GM23338 (cell line): ENCODE measurements at regions not wholly inside any gene's neighbourhood (a gene's known extent, or its start where the extent isn't known, plus 50 kb on each side); places are given as distances from the start of the nearest gene placed in this dataset.

Source experiments
- ATAC-seq: fragments of 200-7000 bp; cut with Tn5 transposase; 3 replicates; pipeline ENCODE4 v1.9.1; 2020
- DNase-seq: peaks from one replicate; pipeline ENCODE4 v3.0.0-alpha.2; 2015; ENCODE audit warnings: low spot score
- H2AFZ ChIP-seq: fragments of 200-600 bp; sonication (generic); 2 replicates; pipeline ENCODE4 v1.8.0; 2016; ENCODE audit warnings: antibody characterized with exemption, mild to moderate bottlenecking, moderate library complexity
- H3F3A ChIP-seq: fragments of 200-600 bp; sonication (generic); replicated peaks from 2 replicates; pipeline ENCODE4 v1.8.0; 2017; ENCODE audit warnings: antibody characterized with exemption, mixed run types, low read depth
- H3K27ac ChIP-seq: fragments of 200-600 bp; sonication (generic); 2 replicates; pipeline ENCODE4 v1.6.1; 2016; ENCODE audit warnings: low read depth
- H3K27me3 ChIP-seq: fragments of 200-600 bp; sonication (generic); 2 replicates; pipeline ENCODE4 v1.8.0; 2016; ENCODE audit warnings: mild to moderate bottlenecking, mixed run types, moderate library complexity; ENCODE audit not compliant: insufficient read depth
- H3K36me3 ChIP-seq: fragments of 200-600 bp; sonication (generic); 2 replicates; pipeline ENCODE4 v1.8.0; 2016; ENCODE audit warnings: mild to moderate bottlenecking; ENCODE audit not compliant: insufficient read depth
- H3K4me1 ChIP-seq: fragments of 200-600 bp; sonication (generic); 2 replicates; pipeline ENCODE4 v1.8.0; 2016; ENCODE audit warnings: mild to moderate bottlenecking, moderate library complexity; ENCODE audit not compliant: insufficient read depth
- H3K4me2 ChIP-seq: fragments of 200-600 bp; sonication (generic); 2 replicates; pipeline ENCODE4 v1.7.1; 2017; ENCODE audit warnings: mixed run types
- H3K4me3 ChIP-seq: fragments of 200-600 bp; sonication (generic); 2 replicates; pipeline ENCODE4 v1.6.1; 2016; ENCODE audit warnings: mixed run types
- H3K79me2 ChIP-seq: fragments of 200-600 bp; sonication (generic); replicated peaks from 2 replicates; pipeline ENCODE4 v1.8.0; 2017; ENCODE audit warnings: mild to moderate bottlenecking; ENCODE audit not compliant: insufficient read depth
- H3K9me2 ChIP-seq: fragments of 200-600 bp; sonication (generic); 2 replicates; pipeline ENCODE4 v1.8.0; 2017; ENCODE audit not compliant: insufficient read depth
- H4K20me1 ChIP-seq: fragments of 200-600 bp; sonication (generic); replicated peaks from 2 replicates; pipeline ENCODE4 v1.8.0; 2017; ENCODE audit warnings: mild to moderate bottlenecking; ENCODE audit not compliant: insufficient read depth
- H3K27ac Mint-ChIP-seq: 2 replicates; pipeline ENCODE4 v1.8.0; 2020; ENCODE audit warnings: inconsistent platforms, mild to moderate bottlenecking, moderate library complexity, mixed read lengths
- H3K27me3 Mint-ChIP-seq: 3 replicates; pipeline ENCODE4 v1.8.0; 2022; ENCODE audit warnings: low read depth, mild to moderate bottlenecking, moderate library complexity, mixed read lengths, inconsistent platforms; ENCODE audit not compliant: insufficient read depth, poor library complexity
- H3K36me3 Mint-ChIP-seq: 3 replicates; pipeline ENCODE4 v1.8.0; 2021; ENCODE audit warnings: low read depth, mild to moderate bottlenecking, inconsistent platforms, moderate library complexity, mixed read lengths
- H3K4me1 Mint-ChIP-seq: 3 replicates; pipeline ENCODE4 v1.8.0; 2020; ENCODE audit warnings: mild to moderate bottlenecking, inconsistent platforms, mixed read lengths
- H3K4me3 Mint-ChIP-seq: 3 replicates; pipeline ENCODE4 v1.8.0; 2021; ENCODE audit warnings: moderate library complexity, mild to moderate bottlenecking, inconsistent platforms, mixed read lengths
- H3K9me3 Mint-ChIP-seq: 3 replicates; pipeline ENCODE4 v1.8.0; 2020; ENCODE audit warnings: moderate library complexity, mild to moderate bottlenecking, inconsistent platforms, mixed read lengths
- CREB1 ChIP-seq: fragments of 250-450 bp; sonication (Bioruptor Pico); IDR thresholded peaks from 2 replicates; pipeline ENCODE4 v1.5.0; 2020; ENCODE audit warnings: low read depth, mild to moderate bottlenecking, moderate library complexity
- CTCF ChIP-seq, 2 experiments: fragments of 200-600 bp in 1 of 2; sonication (generic) in 1 of 2; conservative IDR thresholded peaks; 2 replicates each; pipeline versions ENCODE4 v1.5.1 to v1.6.1; 2016 to 2017; ENCODE audit warnings: antibody characterized with exemption in 2 of 2, low read depth in 2 of 2, mild to moderate bottlenecking in 2 of 2, moderate library complexity in 1 of 2
- ETS1 ChIP-seq: IDR thresholded peaks from 2 replicates; pipeline ENCODE4 v1.6.1; 2016; ENCODE audit warnings: antibody characterized with exemption
- EZH2 ChIP-seq: fragments of 200-600 bp; sonication (generic); IDR thresholded peaks from one replicate; pipeline ENCODE4 v1.8.0; 2017; ENCODE audit warnings: antibody characterized with exemption, mild to moderate bottlenecking, low read depth; ENCODE audit not compliant: unreplicated experiment
- EZH2phosphoT487 ChIP-seq: fragments of 200-600 bp; sonication (generic); IDR thresholded peaks from one replicate; pipeline ENCODE4 v1.8.1; 2018; ENCODE audit warnings: antibody characterized with exemption; ENCODE audit not compliant: unreplicated experiment
- JUNB ChIP-seq: IDR thresholded peaks from one replicate; pipeline ENCODE4 v1.6.1; 2016; ENCODE audit warnings: antibody characterized with exemption; ENCODE audit not compliant: unreplicated experiment
- NANOG ChIP-seq: IDR thresholded peaks from 2 replicates; pipeline ENCODE4 v1.6.1; 2016; ENCODE audit warnings: antibody characterized with exemption, borderline replicate concordance
- POLR2AphosphoS5 ChIP-seq: IDR thresholded peaks from 2 replicates; pipeline ENCODE4 v1.6.1; 2016; ENCODE audit warnings: antibody characterized with exemption, low read depth
- STAT1 ChIP-seq: IDR thresholded peaks from one replicate; pipeline ENCODE4 v1.6.1; 2016; ENCODE audit warnings: antibody characterized with exemption; ENCODE audit not compliant: unreplicated experiment
- ZNF114 ChIP-seq: fragments of 250-450 bp; sonication (Bioruptor Pico); IDR thresholded peaks from 2 replicates; pipeline ENCODE4 v1.5.0; 2020; ENCODE audit warnings: mild to moderate bottlenecking, moderate library complexity
- ZNF331 ChIP-seq: fragments of 250-450 bp; sonication (Bioruptor Pico); IDR thresholded peaks from 2 replicates; pipeline ENCODE4 v1.5.0; 2020; ENCODE audit warnings: low read depth, mild to moderate bottlenecking, moderate library complexity
- ZNF462 ChIP-seq: fragments of 250-450 bp; sonication (Bioruptor Pico); IDR thresholded peaks from 2 replicates; pipeline ENCODE4 v1.5.0; 2020; ENCODE audit warnings: mild to moderate bottlenecking, moderate library complexity
- TF ChIP-seq, protein P1 (sequence below): IDR thresholded peaks from one replicate; pipeline ENCODE4 v1.6.1; 2018; ENCODE audit warnings: antibody characterized with exemption; ENCODE audit not compliant: unreplicated experiment

- no peak overlapping the region for H3K4me2 ChIP-seq
- no peaks in the 10 kb centered on the region for H3K79me2 ChIP-seq
- no peak overlapping the region for H3K4me3 ChIP-seq
- ATAC-seq (no peak), DNase-seq (no peak)
- Mint-ChIP-seq H3K27me3 (no peaks in the 10 kb centered on the region), H3K27ac (no peak overlapping the region), H3K9me3 (no peaks in the 10 kb centered on the region), H3K4me3 (no peak overlapping the region), H3K4me1 (no peaks in the 10 kb centered on the region), H3K36me3 (no peaks in the 10 kb centered on the region)
- no peak overlapping the region for H3K27ac ChIP-seq
- TF ChIP-seq STAT1 (no peak), ZNF114 (CRISPR knock-in tag) (no peak), ETS1 (no peak), JUNB (no peak), CREB1 (CRISPR knock-in tag) (no peak), ZNF331 (CRISPR knock-in tag) (no peak), POLR2AphosphoS5 (no peak), NANOG (no peak), CTCF (conservative IDR thresholded peaks at IDR 0.05; ENCODE audit: low read depth in 2 of 2) (no peak), ZNF462 (CRISPR knock-in tag) (no peak), EZH2phosphoT487 (no peak), EZH2 (no peak)
- TF ChIP-seq, protein P1, sequence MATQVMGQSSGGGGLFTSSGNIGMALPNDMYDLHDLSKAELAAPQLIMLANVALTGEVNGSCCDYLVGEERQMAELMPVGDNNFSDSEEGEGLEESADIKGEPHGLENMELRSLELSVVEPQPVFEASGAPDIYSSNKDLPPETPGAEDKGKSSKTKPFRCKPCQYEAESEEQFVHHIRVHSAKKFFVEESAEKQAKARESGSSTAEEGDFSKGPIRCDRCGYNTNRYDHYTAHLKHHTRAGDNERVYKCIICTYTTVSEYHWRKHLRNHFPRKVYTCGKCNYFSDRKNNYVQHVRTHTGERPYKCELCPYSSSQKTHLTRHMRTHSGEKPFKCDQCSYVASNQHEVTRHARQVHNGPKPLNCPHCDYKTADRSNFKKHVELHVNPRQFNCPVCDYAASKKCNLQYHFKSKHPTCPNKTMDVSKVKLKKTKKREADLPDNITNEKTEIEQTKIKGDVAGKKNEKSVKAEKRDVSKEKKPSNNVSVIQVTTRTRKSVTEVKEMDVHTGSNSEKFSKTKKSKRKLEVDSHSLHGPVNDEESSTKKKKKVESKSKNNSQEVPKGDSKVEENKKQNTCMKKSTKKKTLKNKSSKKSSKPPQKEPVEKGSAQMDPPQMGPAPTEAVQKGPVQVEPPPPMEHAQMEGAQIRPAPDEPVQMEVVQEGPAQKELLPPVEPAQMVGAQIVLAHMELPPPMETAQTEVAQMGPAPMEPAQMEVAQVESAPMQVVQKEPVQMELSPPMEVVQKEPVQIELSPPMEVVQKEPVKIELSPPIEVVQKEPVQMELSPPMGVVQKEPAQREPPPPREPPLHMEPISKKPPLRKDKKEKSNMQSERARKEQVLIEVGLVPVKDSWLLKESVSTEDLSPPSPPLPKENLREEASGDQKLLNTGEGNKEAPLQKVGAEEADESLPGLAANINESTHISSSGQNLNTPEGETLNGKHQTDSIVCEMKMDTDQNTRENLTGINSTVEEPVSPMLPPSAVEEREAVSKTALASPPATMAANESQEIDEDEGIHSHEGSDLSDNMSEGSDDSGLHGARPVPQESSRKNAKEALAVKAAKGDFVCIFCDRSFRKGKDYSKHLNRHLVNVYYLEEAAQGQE: no peak
- H3K36me3 ChIP-seq: no peaks in the 10 kb centered on the region
- no peaks in the 10 kb centered on the region for H3K9me2 ChIP-seq
- no peaks in the 10 kb centered on the region for H4K20me1 ChIP-seq
- H2AFZ ChIP-seq: no peak overlapping the region
- no peaks in the 10 kb centered on the region for H3F3A ChIP-seq
- H3K27me3 ChIP-seq: no peaks in the 10 kb centered on the region
- H3K4me1 ChIP-seq: no peaks in the 10 kb centered on the region
Observed at GRCh38 chr4:111635646-111636045, 509.6 kb upstream of the FAM241A start.
